Uterus (tissue), 3 donors: ENCODE measurements at regions not wholly inside any gene's neighbourhood (a gene's known extent, or its start where the extent isn't known, plus 50 kb on each side); places are given as distances from the start of the nearest gene placed in this dataset.

Source experiments
- DNase-seq, 2 donors: peaks; one replicate each; pipeline ENCODE4 v3.0.0-alpha.2; 2019 to 2020
- H3K27ac ChIP-seq, 2 donors: fragments of 200-600 bp; sonication (generic); 1 replicate in 1 of 2; 2 replicates in 1 of 2; pipeline ENCODE4 v1.5.1; 2016 to 2018
- H3K27me3 ChIP-seq, 2 donors: fragments of 200-600 bp; sonication (generic); one replicate each; pipeline ENCODE4 v1.5.1; 2018 to 2019; ENCODE audit warnings: control low read depth in 1 of 2
- H3K36me3 ChIP-seq, 2 donors: fragments of 200-600 bp; sonication (generic); one replicate each; pipeline ENCODE4 v1.5.1; 2019; ENCODE audit warnings: control low read depth in 1 of 2
- H3K4me1 ChIP-seq, 2 donors: fragments of 200-600 bp; sonication (generic); one replicate each; pipeline ENCODE4 v1.5.1; 2018 to 2019; ENCODE audit warnings: control low read depth in 1 of 2
- H3K4me3 ChIP-seq, 2 donors: fragments of 200-600 bp; sonication (generic); 1 replicate in 1 of 2; 2 replicates in 1 of 2; pipeline ENCODE4 v1.5.1; 2018 to 2019; ENCODE audit warnings: mild to moderate bottlenecking in 1 of 2
- H3K9me3 ChIP-seq, 2 donors: fragments of 200-600 bp; sonication (generic); one replicate each; pipeline ENCODE4 v1.5.1; 2019; ENCODE audit warnings: control low read depth in 1 of 2
- CTCF ChIP-seq, 4 experiments: fragments of 200-600 bp in 2 of 4; fragments of 450-650 bp in 2 of 4; sonication (generic) in 2 of 4; IDR thresholded peaks; one replicate each; pipeline ENCODE4 v1.5.1; 2016 to 2019; ENCODE audit warnings: antibody characterized with exemption in 4 of 4, mild to moderate bottlenecking in 2 of 4, moderate library complexity in 1 of 4
- POLR2A ChIP-seq, 2 donors: fragments of 450-650 bp; IDR thresholded peaks; one replicate each; pipeline ENCODE4 v1.6.1; 2016; ENCODE audit warnings: antibody characterized with exemption in 2 of 2, mild to moderate bottlenecking in 1 of 2, moderate library complexity in 1 of 2
- intact Hi-C: fragments of 100-400 bp; cut with DNase I; formaldehyde crosslinking; loops from one replicate; pipeline ENCODE4 v1.15.1; 2023; ENCODE audit warnings: low total_unique reads
- donor health status: DM: yes; HTN: yes; CAD: no.

- intact Hi-C loops = no loop called here
- no peak for DNase-seq
- Histone ChIP-seq H3K36me3 (no peaks in the 10 kb centered on the region), H3K27me3 (peaks cover 0 to 14% of the 10 kb centered on the region in 2 donors), H3K27ac (no peak overlapping the region), H3K4me3 (no peak overlapping the region), H3K4me1 (no peaks in the 10 kb centered on the region), H3K9me3 (no peaks in the 10 kb centered on the region)
- TF ChIP-seq CTCF (IDR thresholded peaks at IDR 0.05) = no peak
- TF ChIP-seq POLR2A (IDR thresholded peaks at IDR 0.05) = no peak
These were observed 78.4 kb upstream of the KCNA3 start for GRCh38 chr1:110752941-110753725.

GRCh38 chr1:110750562-110750961 lies 75.8 kb upstream of the KCNA3 start:
- DNase-seq = no peak
- H3K4me1 ChIP-seq = no peaks in the 10 kb centered on the region
- peaks cover 0 to 7% of the 10 kb centered on the region in 2 donors for H3K27me3 ChIP-seq
- no peaks in the 10 kb centered on the region for H3K36me3 ChIP-seq
- intact Hi-C loops = no loop called here
- no peak overlapping the region for H3K4me3 ChIP-seq
- H3K27ac ChIP-seq = no peak overlapping the region
- TF ChIP-seq CTCF (IDR thresholded peaks at IDR 0.05) = no peak
- TF ChIP-seq POLR2A (IDR thresholded peaks at IDR 0.05) = no peak
- H3K9me3 ChIP-seq = no peaks in the 10 kb centered on the region

DNA sequence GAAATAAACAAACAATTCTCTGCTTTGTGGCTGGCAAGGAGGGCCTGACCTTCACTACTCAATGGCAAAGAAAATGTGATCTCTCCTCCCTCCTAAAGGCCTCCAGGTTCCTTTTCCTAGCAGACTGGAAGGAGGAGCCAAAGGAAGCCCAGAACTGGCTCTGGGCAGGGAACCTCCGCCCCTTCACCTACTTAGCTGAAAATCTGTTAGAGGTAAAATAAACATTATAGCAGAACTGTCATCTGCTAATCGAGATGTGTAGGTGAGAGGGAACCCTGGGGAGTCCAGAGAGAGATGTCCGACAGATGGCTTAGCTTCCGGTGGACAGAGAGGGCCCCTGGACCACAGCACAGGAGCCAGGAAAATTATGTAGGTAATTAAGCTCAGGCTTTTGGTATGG lies 75.2 kb upstream of the KCNA3 start:
- Histone ChIP-seq H3K36me3 (no peaks in the 10 kb centered on the region), H3K4me3 (no peak overlapping the region), H3K27me3 (peaks cover 0 to under 1% of the 10 kb centered on the region in 2 donors), H3K27ac (no peak overlapping the region), H3K9me3 (no peaks in the 10 kb centered on the region), H3K4me1 (no peaks in the 10 kb centered on the region)
- DNase-seq = no peak
- intact Hi-C loops = no loop called here
- TF ChIP-seq POLR2A (IDR thresholded peaks at IDR 0.05) (no peak), CTCF (IDR thresholded peaks at IDR 0.05) (no peak)

- DNase-seq = no peak
- Histone ChIP-seq H3K36me3 (no peaks in the 10 kb centered on the region), H3K9me3 (no peaks in the 10 kb centered on the region), H3K27ac (no peak overlapping the region), H3K27me3 (no peaks in the 10 kb centered on the region), H3K4me1 (no peaks in the 10 kb centered on the region), H3K4me3 (no peak overlapping the region)
- intact Hi-C loops = no loop called here
- TF ChIP-seq POLR2A (IDR thresholded peaks at IDR 0.05) = no peak
- TF ChIP-seq CTCF (IDR thresholded peaks at IDR 0.05) = no peak
These were observed 72.0 kb upstream of the KCNA3 start for GRCh38 chr1:110746644-110747259.

GRCh38 chr1:110743397-110743796 lies 68.7 kb upstream of the KCNA3 start:
- intact Hi-C loops = no loop called here
- H3K27ac ChIP-seq = no peak overlapping the region
- no peak for DNase-seq
- H3K27me3 ChIP-seq = no peaks in the 10 kb centered on the region
- H3K9me3 ChIP-seq = no peaks in the 10 kb centered on the region
- no peaks in the 10 kb centered on the region for H3K4me1 ChIP-seq
- no peak for TF ChIP-seq POLR2A (IDR thresholded peaks at IDR 0.05)
- TF ChIP-seq CTCF (IDR thresholded peaks at IDR 0.05) = no peak
- H3K4me3 ChIP-seq = no peak overlapping the region
- no peaks in the 10 kb centered on the region for H3K36me3 ChIP-seq
